ENCODE measurements at regions not wholly inside any gene's neighbourhood (a gene's known extent, or its start where the extent isn't known, plus 50 kb on each side); places are given as distances from the start of the nearest gene placed in this dataset.

DNA sequence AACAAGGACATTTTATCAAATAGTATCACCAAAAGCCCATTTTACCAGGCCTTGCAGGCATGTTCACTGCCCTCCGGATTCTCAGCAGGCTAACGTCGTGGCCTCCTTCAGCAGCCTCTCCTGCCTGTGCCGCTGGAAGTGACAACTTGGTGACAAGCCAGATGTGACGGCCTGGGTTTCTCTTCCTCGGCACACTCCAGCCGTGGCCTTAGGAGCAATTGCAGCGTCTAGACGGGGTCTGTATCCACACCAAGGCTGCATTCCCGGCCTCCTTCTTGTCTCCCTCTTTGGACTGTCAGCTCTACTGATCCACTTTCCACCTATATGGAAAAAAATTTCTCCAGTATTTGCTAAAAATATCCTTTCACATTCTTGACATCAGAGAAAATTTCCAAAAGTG, 145.3 kb upstream of the MGMT start:
- no peak for DNase-seq (ENCODE audit: low read depth, low spot score)

- DNase-seq (ENCODE audit: low read depth, low spot score), result no peak
Measured at GRCh38 chr10:129322933-129323820, 143.9 kb upstream of the MGMT start.

- DNase-seq (ENCODE audit: low read depth, low spot score), result no peak
Measured at GRCh38 chr10:129323879-129324278, 143.2 kb upstream of the MGMT start.

DNA sequence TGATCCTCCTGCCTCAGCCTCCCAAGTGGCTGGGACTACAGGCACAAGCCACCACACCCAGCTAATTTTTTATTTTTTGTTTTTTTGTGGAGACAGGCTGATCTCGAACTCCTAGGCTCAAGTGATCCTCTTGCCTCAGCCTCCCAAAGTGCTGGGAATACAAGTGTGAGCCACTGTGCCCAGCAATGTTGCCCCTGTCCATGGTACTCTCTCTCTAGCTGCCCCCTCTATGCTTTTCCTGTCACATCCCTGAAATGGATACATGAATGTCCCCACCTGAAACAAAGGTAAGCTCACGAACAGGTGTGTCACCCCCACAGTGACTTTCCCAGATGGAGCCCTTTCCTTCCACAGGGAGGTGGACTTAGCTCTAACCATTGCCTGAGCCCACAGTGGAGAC, 141.1 kb upstream of the MGMT start:
- no peak for DNase-seq (ENCODE audit: low read depth, low spot score)

GRCh38 chr10:129328546-129328945, 138.5 kb upstream of the MGMT start:
- DNase-seq (ENCODE audit: low read depth, low spot score), result no peak

- DNase-seq (ENCODE audit: low read depth, low spot score), result no peak
Measured at GRCh38 chr10:129329385-129330055, 137.5 kb upstream of the MGMT start.

DNA sequence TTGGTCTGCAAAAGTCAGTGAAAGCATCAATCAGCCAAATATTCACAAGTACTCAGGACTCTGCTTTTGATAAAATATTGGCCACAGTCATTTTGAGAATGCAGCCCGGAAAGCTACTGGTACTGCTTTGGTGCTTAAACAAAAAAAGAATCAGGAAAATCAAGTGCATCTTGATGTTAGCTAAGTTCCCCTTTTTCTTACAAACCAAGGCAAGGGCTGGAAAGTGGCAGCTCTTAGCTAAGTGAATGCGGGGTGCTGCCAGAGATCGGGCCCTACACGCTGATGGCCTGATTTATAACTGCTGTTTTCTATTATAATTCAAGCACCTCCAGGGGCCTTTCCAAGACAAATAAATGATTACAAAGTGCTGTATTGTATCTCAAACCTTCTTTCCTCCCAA, 136.8 kb upstream of the MGMT start:
- DNase-seq (ENCODE audit: low read depth, low spot score), result no peak

GRCh38 chr10:129331207-129331838, 135.7 kb upstream of the MGMT start:
- no peak for DNase-seq (ENCODE audit: low read depth, low spot score)

- no peak for DNase-seq (ENCODE audit: low read depth, low spot score)
Measured at GRCh38 chr10:129331839-129332220, 135.2 kb upstream of the MGMT start.

- DNase-seq (ENCODE audit: low read depth, low spot score), result no peak
Measured at GRCh38 chr10:129332476-129332875, 134.6 kb upstream of the MGMT start.

DNA sequence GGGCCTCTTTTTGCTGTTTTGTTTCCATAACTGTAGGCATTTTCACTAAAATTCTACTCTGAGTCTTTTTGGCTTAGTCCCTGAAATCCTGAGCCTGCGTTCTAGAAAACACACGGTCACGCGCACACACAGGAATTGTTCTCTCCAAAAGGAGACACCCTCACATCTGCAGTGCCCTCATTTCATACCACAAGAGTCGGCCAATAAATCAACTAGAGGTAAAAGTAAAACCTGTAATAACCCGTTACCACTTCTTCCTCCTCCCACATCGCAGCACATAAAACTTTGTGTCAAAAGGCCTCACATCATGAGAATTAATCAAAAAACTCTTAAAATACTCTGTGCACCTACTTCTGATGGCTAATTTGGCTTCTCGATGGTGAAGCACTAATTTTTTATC, 133.3 kb upstream of the MGMT start:
- no peak for DNase-seq (ENCODE audit: low read depth, low spot score)

GRCh38 chr10:129334266-129334665, 132.8 kb upstream of the MGMT start:
- no peak for DNase-seq (ENCODE audit: low read depth, low spot score)

GRCh38 chr10:129335396-129335795, 131.6 kb upstream of the MGMT start:
- no peak for DNase-seq (ENCODE audit: low read depth, low spot score)

DNA sequence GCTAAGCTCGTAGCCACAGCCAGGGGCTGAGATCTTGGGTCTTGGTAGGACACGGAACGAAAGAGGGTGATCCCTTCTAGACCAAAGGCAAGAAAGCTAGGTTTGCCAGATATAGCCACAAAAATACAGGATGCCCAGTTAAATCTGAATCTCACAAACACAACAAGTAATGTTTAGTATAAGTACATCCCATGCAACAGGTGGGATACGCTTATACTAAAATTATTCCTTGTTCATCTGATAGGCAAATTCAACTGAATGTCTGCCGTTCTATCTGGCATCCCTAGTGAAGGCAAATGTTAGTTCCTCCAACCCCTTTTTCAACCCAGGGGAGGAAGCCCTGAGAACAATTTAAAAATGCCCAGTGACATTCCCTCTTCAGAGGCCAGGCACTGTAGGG, 131.1 kb upstream of the MGMT start:
- DNase-seq (ENCODE audit: low read depth, low spot score), result no peak

DNA sequence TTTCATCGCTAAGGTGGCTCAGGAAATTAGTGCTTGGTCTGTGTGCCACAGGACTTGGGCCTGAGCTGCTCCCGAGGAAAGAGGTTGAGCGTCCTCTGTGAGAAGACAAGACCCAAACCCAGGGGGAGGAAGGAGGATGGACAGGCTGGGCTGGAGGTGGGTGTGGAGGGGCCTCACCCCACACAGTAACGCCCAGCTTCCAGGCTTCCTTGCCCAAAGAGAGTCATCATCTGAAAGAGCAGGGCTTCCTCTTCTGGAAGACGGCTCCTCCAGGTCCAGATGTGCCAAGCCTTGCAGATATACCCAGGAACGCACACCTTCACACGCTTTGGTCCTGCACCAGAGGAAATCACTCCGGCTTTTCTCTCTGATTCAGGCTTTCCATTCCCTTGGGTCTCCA, 127.8 kb upstream of the MGMT start:
- DNase-seq (ENCODE audit: low read depth, low spot score), result no peak

DNA sequence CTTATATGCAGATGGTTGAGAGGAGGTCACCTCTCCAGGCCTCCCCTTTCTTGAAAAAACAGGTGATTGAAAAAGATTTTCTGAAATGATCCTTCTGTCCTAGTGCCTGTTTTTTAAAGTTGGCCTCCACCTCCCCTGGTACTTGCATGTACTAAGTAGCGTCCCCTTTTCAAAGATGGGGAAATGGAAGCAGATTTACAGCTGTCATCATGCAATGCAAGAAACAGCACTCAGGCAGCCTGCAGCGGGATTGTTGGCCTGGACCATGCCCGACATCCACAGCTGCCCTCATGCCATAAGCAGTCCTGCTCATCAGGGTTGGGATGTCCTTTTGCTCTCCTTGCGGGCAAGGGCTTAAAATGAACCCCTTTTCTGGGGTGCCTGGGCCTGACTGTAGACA, 127.2 kb upstream of the MGMT start:
- no peak for DNase-seq (ENCODE audit: low read depth, low spot score)

DNA sequence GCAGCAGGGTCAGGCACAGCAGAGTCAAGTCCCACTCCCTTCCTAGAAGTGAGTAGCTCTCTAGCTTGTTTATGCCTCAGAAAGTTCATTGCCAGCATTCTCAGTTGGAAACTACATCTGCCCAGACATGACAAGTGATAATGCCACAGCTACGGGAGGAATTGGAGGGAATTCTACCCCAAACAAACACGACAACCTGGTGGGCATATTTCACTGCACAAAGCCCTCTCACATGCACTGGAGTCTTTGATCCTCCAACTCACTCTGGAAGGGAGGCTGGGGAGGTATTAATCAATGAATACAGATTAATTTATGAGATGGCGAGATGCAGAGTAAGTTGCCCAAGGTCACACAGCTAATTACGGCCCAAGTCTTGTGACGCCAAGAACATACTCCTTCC, 126.0 kb upstream of the MGMT start:
- no peak for DNase-seq (ENCODE audit: low read depth, low spot score)

- DNase-seq (ENCODE audit: low read depth, low spot score), result no peak
Measured at GRCh38 chr10:129342385-129342784, 124.7 kb upstream of the MGMT start.

GRCh38 chr10:129343141-129343540, 123.9 kb upstream of the MGMT start:
- no peak for DNase-seq (ENCODE audit: low read depth, low spot score)

GRCh38 chr10:129344103-129344502, 122.9 kb upstream of the MGMT start:
- DNase-seq (ENCODE audit: low read depth, low spot score), result no peak

GRCh38 chr10:129344731-129345355, 122.2 kb upstream of the MGMT start:
- DNase-seq (ENCODE audit: low read depth, low spot score), result no peak

GRCh38 chr10:129345763-129346162, 121.3 kb upstream of the MGMT start:
- no peak for DNase-seq (ENCODE audit: low read depth, low spot score)
